Lung (tissue), 11 donors: ENCODE measurements at regions not wholly inside any gene's neighbourhood (a gene's known extent, or its start where the extent isn't known, plus 50 kb on each side); places are given as distances from the start of the nearest gene placed in this dataset.
"Not testable (repeated sequence)": the region's sequence is repeated elsewhere in the genome, so short reads cannot be mapped to it uniquely, and the experiment has no call there.

Experiments used
- ATAC-seq: fragments of 200-7000 bp; cut with Tn5 transposase; one replicate; pipeline ENCODE4 v1.9.1; 2020; ENCODE audit warnings: moderate number of reproducible peaks; ENCODE audit not compliant: insufficient read depth, low FRiP score
- DNase-seq, 3 donors: peaks; one replicate each; pipeline ENCODE4 v3.0.0-alpha.2; 2013 to 2017
- H3K27ac ChIP-seq, 2 donors: one replicate each; pipeline ENCODE4 v1.5.1; 2013; ENCODE audit warnings: mild to moderate bottlenecking in 2 of 2, moderate library complexity in 2 of 2, control low read depth in 1 of 2, inconsistent platforms in 1 of 2, low read depth in 1 of 2, low read length in 1 of 2
- H3K27me3 ChIP-seq, 3 donors: one replicate each; pipeline ENCODE4 v1.5.1; 2013; ENCODE audit warnings: low read length in 2 of 3; ENCODE audit not compliant: control insufficient read depth in 3 of 3, insufficient read depth in 3 of 3
- H3K36me3 ChIP-seq, 4 donors: one replicate each; pipeline ENCODE4 v1.5.1; 2013; ENCODE audit warnings: low read length in 4 of 4, mild to moderate bottlenecking in 1 of 4, moderate library complexity in 1 of 4; ENCODE audit not compliant: control insufficient read depth in 4 of 4, insufficient read depth in 4 of 4
- H3K4me1 ChIP-seq, 5 donors: one replicate each; pipeline ENCODE4 v1.5.1; 2013; ENCODE audit warnings: low read length in 5 of 5, mild to moderate bottlenecking in 2 of 5, moderate library complexity in 1 of 5; ENCODE audit not compliant: control insufficient read depth in 5 of 5, insufficient read depth in 5 of 5
- H3K4me3 ChIP-seq: one replicate; pipeline ENCODE4 v1.5.1; 2013; ENCODE audit warnings: mild to moderate bottlenecking, control low read depth, moderate library complexity
- H3K9ac ChIP-seq, 2 donors: one replicate each; pipeline ENCODE4 v1.5.1; 2013; ENCODE audit warnings: low read length in 2 of 2, control low read depth in 1 of 2; ENCODE audit not compliant: insufficient read depth in 1 of 2
- H3K9me3 ChIP-seq, 4 donors: one replicate each; pipeline ENCODE4 v1.5.1; 2013; ENCODE audit warnings: low read length in 3 of 4, mild to moderate bottlenecking in 1 of 4, moderate library complexity in 1 of 4; ENCODE audit not compliant: control insufficient read depth in 4 of 4, insufficient read depth in 3 of 4
- CTCF ChIP-seq: IDR thresholded peaks from 2 replicates; pipeline ENCODE4 v1.5.1; 2012; ENCODE audit warnings: mild to moderate bottlenecking; ENCODE audit errors: control extremely low read depth, extremely low read depth
- WGBS, 2 donors: extraction: QIAGEN DNeasy Blood & Tissue Kit; methylation state at CpG; one replicate each; pipeline ENCODE4 v1.1.7; 2013; 5-methylcytosine and 5-hydroxymethylcytosine counted together
- donor health status: control.
- donor health status: control.
- donor health status: Bipolar disorder and iron deficiency.
- donor health status: healthy.
- donor health status: DM: yes; HTN: yes; CAD: no.

GRCh38 chr1:38153066-38153777 is 106.6 kb upstream of the POU3F1 start:
- no peak overlapping the region for H3K27ac ChIP-seq
- DNase-seq (peak in 1 of 3 donors; percentile 7), ATAC-seq (no peak)
- H3K4me1 ChIP-seq: no peaks in the 10 kb centered on the region
- no peak overlapping the region for H3K9ac ChIP-seq
- no peaks in the 10 kb centered on the region for H3K36me3 ChIP-seq
- TF ChIP-seq CTCF: no peak
- H3K4me3 ChIP-seq: no peak overlapping the region
- WGBS, 2 donors: 50 to 51% methylated on average over 6 of the region's 6 CpGs
- H3K27me3 ChIP-seq: no peaks in the 10 kb centered on the region
- peaks cover 0 to 3% (median 0%) of the 10 kb centered on the region in 4 donors for H3K9me3 ChIP-seq

GRCh38 chr1:38152351-38153065 is 105.9 kb upstream of the POU3F1 start:
- ATAC-seq: no peak
- Histone ChIP-seq H3K36me3 (no peaks in the 10 kb centered on the region), H3K4me3 (no peak overlapping the region), H3K27me3 (no peaks in the 10 kb centered on the region), H3K27ac (no peak overlapping the region), H3K9me3 (peaks cover 0 to 3% (median 0%) of the 10 kb centered on the region in 4 donors), H3K9ac (no peak overlapping the region), H3K4me1 (no peaks in the 10 kb centered on the region)
- DNase-seq: peak in 1 of 3 donors; percentile 27
- 97 to 98% methylated on average over 3 of the region's 3 CpGs for WGBS, 2 donors
- no peak for TF ChIP-seq CTCF

GRCh38 chr1:38151399-38151798 is 104.8 kb upstream of the POU3F1 start:
- peaks cover 0 to 6% (median 0%) of the 10 kb centered on the region in 4 donors for H3K9me3 ChIP-seq
- ATAC-seq (no peak), DNase-seq (no peak)
- H3K27ac ChIP-seq: no peak overlapping the region
- H3K4me3 ChIP-seq: no peak overlapping the region
- no peak for TF ChIP-seq CTCF
- no peaks in the 10 kb centered on the region for H3K27me3 ChIP-seq
- no peaks in the 10 kb centered on the region for H3K36me3 ChIP-seq
- no peaks in the 10 kb centered on the region for H3K4me1 ChIP-seq
- no peak overlapping the region for H3K9ac ChIP-seq

GRCh38 chr1:38146079-38146478 is 99.5 kb upstream of the POU3F1 start:
- ATAC-seq, H3K27ac ChIP-seq, H3K4me3 ChIP-seq, H3K9me3 ChIP-seq, H3K36me3 ChIP-seq, DNase-seq, H3K4me1 ChIP-seq, H3K9ac ChIP-seq: not testable (repeated sequence)
- H3K27me3 ChIP-seq: peaks cover 0 to 12% (median 6%) of the 10 kb centered on the region in 3 donors
- WGBS, 2 donors: 84 to 85% methylated on average over 2 of the region's 2 CpGs
